HepG2 (cell line): ENCODE measurements at regions not wholly inside any gene's neighbourhood (a gene's known extent, or its start where the extent isn't known, plus 50 kb on each side); places are given as distances from the start of the nearest gene placed in this dataset.
"Not testable (repeated sequence)": the region's sequence is repeated elsewhere in the genome, so short reads cannot be mapped to it uniquely, and the experiment has no call there.

Experiments
- BCL6 ChIP-seq: IDR thresholded peaks from 2 replicates; pipeline ENCODE4 v1.6.1; 2016; ENCODE audit warnings: missing genetic modification reagents, missing compliant biosample characterization
- ELF4 ChIP-seq: sonication (generic); formaldehyde crosslinking; IDR thresholded peaks from 2 replicates; pipeline ENCODE4 v1.5.0; 2020; ENCODE audit warnings: missing genetic modification reagents, mild to moderate bottlenecking, moderate library complexity, borderline replicate concordance
- POLR2A ChIP-seq, 2 experiments: IDR thresholded peaks; 2 replicates each; pipeline ENCODE4 v1.6.1; 2011; ENCODE audit warnings: low read depth in 2 of 2, low read length in 2 of 2, mild to moderate bottlenecking in 1 of 2, moderate library complexity in 1 of 2; ENCODE audit not compliant: insufficient read depth in 1 of 2
- SMC3 ChIP-seq: IDR thresholded peaks from 2 replicates; pipeline ENCODE4 v1.6.1; 2011; ENCODE audit warnings: low read length, improper control_type of control experiment
- TF ChIP-seq, protein P1 (sequence below): sonication (generic); formaldehyde crosslinking; IDR thresholded peaks from 2 replicates; pipeline ENCODE4 v1.5.0; 2020; ENCODE audit warnings: missing genetic modification reagents
- TF ChIP-seq, protein P2 (sequence below): sonication (generic); formaldehyde crosslinking; IDR thresholded peaks from 2 replicates; pipeline ENCODE4 v1.5.1; 2020; ENCODE audit warnings: missing genetic modification reagents, mild to moderate bottlenecking, borderline replicate concordance
- TF ChIP-seq, protein P3 (sequence below): sonication (generic); formaldehyde crosslinking; IDR thresholded peaks from 2 replicates; pipeline ENCODE4 v1.4.0; 2020; ENCODE audit warnings: missing genetic modification reagents

DNA sequence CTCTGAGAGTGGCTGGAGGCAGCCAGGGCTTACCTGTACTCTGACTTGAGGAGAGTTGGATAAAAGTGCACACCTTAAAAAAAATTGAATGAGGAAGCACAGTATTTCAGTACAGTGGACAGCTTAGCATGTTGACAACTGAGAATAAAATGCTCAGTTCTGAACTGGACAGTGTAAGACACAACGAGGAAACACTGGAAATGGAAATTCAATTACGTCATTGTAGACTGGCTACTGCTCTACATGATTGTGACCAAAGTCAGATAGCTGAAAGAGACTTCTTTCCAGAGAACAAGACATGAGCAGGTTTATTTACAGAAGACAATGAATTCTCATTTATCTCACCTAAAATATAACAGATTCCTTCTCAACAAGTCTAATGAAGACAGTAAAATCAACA is 100.1 kb downstream of the CCDC74A start:
- TF ChIP-seq SMC3; BCL6 (CRISPR knock-in tag); POLR2A (IDR thresholded peaks at IDR 0.05; ENCODE audit: insufficient read depth in 1 of 2, low read depth in 2 of 2, low read length in 2 of 2); ELF4 (CRISPR knock-in tag): not testable (repeated sequence)
- TF ChIP-seq, protein P1, sequence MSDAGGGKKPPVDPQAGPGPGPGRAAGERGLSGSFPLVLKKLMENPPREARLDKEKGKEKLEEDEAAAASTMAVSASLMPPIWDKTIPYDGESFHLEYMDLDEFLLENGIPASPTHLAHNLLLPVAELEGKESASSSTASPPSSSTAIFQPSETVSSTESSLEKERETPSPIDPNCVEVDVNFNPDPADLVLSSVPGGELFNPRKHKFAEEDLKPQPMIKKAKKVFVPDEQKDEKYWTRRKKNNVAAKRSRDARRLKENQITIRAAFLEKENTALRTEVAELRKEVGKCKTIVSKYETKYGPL, result not testable (repeated sequence)
- TF ChIP-seq, protein P2, sequence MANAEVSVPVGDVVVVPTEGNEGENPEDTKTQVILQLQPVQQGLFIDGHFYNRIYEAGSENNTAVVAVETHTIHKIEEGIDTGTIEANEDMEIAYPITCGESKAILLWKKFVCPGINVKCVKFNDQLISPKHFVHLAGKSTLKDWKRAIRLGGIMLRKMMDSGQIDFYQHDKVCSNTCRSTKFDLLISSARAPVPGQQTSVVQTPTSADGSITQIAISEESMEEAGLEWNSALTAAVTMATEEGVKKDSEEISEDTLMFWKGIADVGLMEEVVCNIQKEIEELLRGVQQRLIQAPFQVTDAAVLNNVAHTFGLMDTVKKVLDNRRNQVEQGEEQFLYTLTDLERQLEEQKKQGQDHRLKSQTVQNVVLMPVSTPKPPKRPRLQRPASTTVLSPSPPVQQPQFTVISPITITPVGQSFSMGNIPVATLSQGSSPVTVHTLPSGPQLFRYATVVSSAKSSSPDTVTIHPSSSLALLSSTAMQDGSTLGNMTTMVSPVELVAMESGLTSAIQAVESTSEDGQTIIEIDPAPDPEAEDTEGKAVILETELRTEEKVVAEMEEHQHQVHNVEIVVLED (CRISPR knock-in tag), result not testable (repeated sequence)
- TF ChIP-seq, protein P3, sequence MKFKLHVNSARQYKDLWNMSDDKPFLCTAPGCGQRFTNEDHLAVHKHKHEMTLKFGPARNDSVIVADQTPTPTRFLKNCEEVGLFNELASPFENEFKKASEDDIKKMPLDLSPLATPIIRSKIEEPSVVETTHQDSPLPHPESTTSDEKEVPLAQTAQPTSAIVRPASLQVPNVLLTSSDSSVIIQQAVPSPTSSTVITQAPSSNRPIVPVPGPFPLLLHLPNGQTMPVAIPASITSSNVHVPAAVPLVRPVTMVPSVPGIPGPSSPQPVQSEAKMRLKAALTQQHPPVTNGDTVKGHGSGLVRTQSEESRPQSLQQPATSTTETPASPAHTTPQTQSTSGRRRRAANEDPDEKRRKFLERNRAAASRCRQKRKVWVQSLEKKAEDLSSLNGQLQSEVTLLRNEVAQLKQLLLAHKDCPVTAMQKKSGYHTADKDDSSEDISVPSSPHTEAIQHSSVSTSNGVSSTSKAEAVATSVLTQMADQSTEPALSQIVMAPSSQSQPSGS (CRISPR knock-in tag), result not testable (repeated sequence)
